22Rv1 (cell line): ENCODE measurements at regions not wholly inside any gene's neighbourhood (a gene's known extent, or its start where the extent isn't known, plus 50 kb on each side); places are given as distances from the start of the nearest gene placed in this dataset.
A peak's percentile ranks its signal among the peaks of the same experiment; 100 is the strongest.

ENCODE experiments used
- H3K27ac ChIP-seq: fragments of 450-650 bp; 2 replicates; pipeline ENCODE4 v1.5.1; 2017
- CTCF ChIP-seq: fragments of 450-650 bp; IDR thresholded peaks from 2 replicates; pipeline ENCODE4 v1.5.1; 2017; ENCODE audit warnings: mild to moderate bottlenecking
- ZFX ChIP-seq: fragments of 450-650 bp; IDR thresholded peaks from 2 replicates; pipeline ENCODE4 v1.6.1; 2017; ENCODE audit warnings: antibody characterized with exemption, borderline replicate concordance

- no peak overlapping the region for H3K27ac ChIP-seq
- no peak for TF ChIP-seq ZFX
- no peak for TF ChIP-seq CTCF
Measured at GRCh38 chr18:70459731-70460130, 170.9 kb downstream of the SOCS6 start.

- H3K27ac ChIP-seq = no peak overlapping the region
- TF ChIP-seq CTCF (no peak), ZFX (no peak)
Measured at GRCh38 chr18:70459251-70459650, 170.4 kb downstream of the SOCS6 start.

GRCh38 chr18:70457788-70458187 is 168.9 kb downstream of the SOCS6 start:
- no peak overlapping the region for H3K27ac ChIP-seq
- TF ChIP-seq CTCF = no peak
- no peak for TF ChIP-seq ZFX

GRCh38 chr18:70457223-70457622 is 168.4 kb downstream of the SOCS6 start:
- no peak overlapping the region for H3K27ac ChIP-seq
- TF ChIP-seq CTCF (no peak), ZFX (no peak)

GRCh38 chr18:70456376-70456775 is 167.5 kb downstream of the SOCS6 start:
- no peak for TF ChIP-seq ZFX
- no peak for TF ChIP-seq CTCF
- H3K27ac ChIP-seq = no peak overlapping the region

GRCh38 chr18:70455731-70456130 is 166.9 kb downstream of the SOCS6 start:
- no peak overlapping the region for H3K27ac ChIP-seq
- TF ChIP-seq ZFX = no peak
- TF ChIP-seq CTCF = no peak

- no peak overlapping the region for H3K27ac ChIP-seq
- TF ChIP-seq ZFX = no peak
- peak; percentile 88 for TF ChIP-seq CTCF
Measured at GRCh38 chr18:70454704-70455322, 166.0 kb downstream of the SOCS6 start.
